ENCODE measurements at regions not wholly inside any gene's neighbourhood (a gene's known extent, or its start where the extent isn't known, plus 50 kb on each side); places are given as distances from the start of the nearest gene placed in this dataset.
"Not testable (repeated sequence)": the region's sequence is repeated elsewhere in the genome, so short reads cannot be mapped to it uniquely, and the experiment has no call there.

- no peak for DNase-seq
Observed at GRCh38 chr1:114032271-114033215, 53.3 kb downstream of the OLFML3 start.

- peak; percentile 3 to 50 for DNase-seq
Observed at GRCh38 chr1:114033216-114033706, 54.0 kb downstream of the OLFML3 start.

- DNase-seq: peak in 1 of 2 experiments; percentile 10
Observed at GRCh38 chr1:114033961-114034360, 54.7 kb downstream of the OLFML3 start.

- DNase-seq: no peak
Observed at GRCh38 chr1:114034567-114035303, 55.5 kb downstream of the OLFML3 start.

GRCh38 chr1:114035304-114035700, 56.0 kb downstream of the OLFML3 start:
- DNase-seq: no peak

- not testable (repeated sequence) for DNase-seq
Observed at GRCh38 chr1:114036841-114037630, 57.8 kb downstream of the OLFML3 start.

- no peak for DNase-seq
Observed at GRCh38 chr1:114037631-114037890, 58.3 kb downstream of the OLFML3 start.

GRCh38 chr1:114037962-114038816, 58.9 kb downstream of the OLFML3 start:
- no peak for DNase-seq
